DOHH2 (cell line): ENCODE measurements at regions not wholly inside any gene's neighbourhood (a gene's known extent, or its start where the extent isn't known, plus 50 kb on each side); places are given as distances from the start of the nearest gene placed in this dataset.

Experiments
- H3F3A ChIP-seq: fragments of 200-600 bp; sonication (generic), shearing (Covaris generic); 2 replicates; pipeline ENCODE4 v1.6.0; 2016; ENCODE audit warnings: antibody characterized with exemption, mild to moderate bottlenecking; ENCODE audit not compliant: control insufficient read depth, insufficient read depth
- H3K27ac ChIP-seq: fragments of 200-600 bp; sonication (generic); 2 replicates; pipeline ENCODE4 v1.5.1; 2014; ENCODE audit warnings: low read depth, mild to moderate bottlenecking, low read length, moderate library complexity
- H3K27me3 ChIP-seq: fragments of 200-600 bp; sonication (generic); 2 replicates; pipeline ENCODE4 v1.6.1; 2014; ENCODE audit warnings: mild to moderate bottlenecking, low read length, mixed read lengths; ENCODE audit not compliant: control insufficient read depth
- H3K36me3 ChIP-seq: fragments of 200-600 bp; sonication (generic); 2 replicates; pipeline ENCODE4 v1.6.1; 2014; ENCODE audit warnings: mild to moderate bottlenecking, low read length, moderate library complexity, mixed read lengths; ENCODE audit not compliant: control insufficient read depth
- H3K4me1 ChIP-seq: fragments of 200-600 bp; sonication (generic); 2 replicates; pipeline ENCODE4 v1.6.1; 2014; ENCODE audit warnings: mild to moderate bottlenecking, low read length, mixed read lengths; ENCODE audit not compliant: control insufficient read depth
- H3K4me2 ChIP-seq: fragments of 200-600 bp; sonication (generic); 2 replicates; pipeline ENCODE4 v1.6.0; 2014; ENCODE audit warnings: mild to moderate bottlenecking, low read length, moderate library complexity
- H3K4me3 ChIP-seq: fragments of 200-600 bp; sonication (generic); 2 replicates; pipeline ENCODE4 v1.5.1; 2014; ENCODE audit warnings: mild to moderate bottlenecking, low read length, mixed read lengths
- H3K79me2 ChIP-seq: fragments of 200-600 bp; sonication (generic); 2 replicates; pipeline ENCODE4 v1.6.1; 2014; ENCODE audit warnings: mild to moderate bottlenecking, low read length, mixed read lengths; ENCODE audit not compliant: control insufficient read depth
- H3K9me2 ChIP-seq: fragments of 200-600 bp; sonication (generic); replicated peaks from 2 replicates; pipeline ENCODE4 v1.6.1; 2014; ENCODE audit warnings: mild to moderate bottlenecking, low read length, mixed read lengths; ENCODE audit not compliant: control insufficient read depth
- H3K9me3 ChIP-seq: fragments of 200-600 bp; sonication (generic); 2 replicates; pipeline ENCODE4 v1.6.1; 2014; ENCODE audit warnings: antibody characterized with exemption, low read length, mixed read lengths; ENCODE audit not compliant: control insufficient read depth, insufficient read depth
- H4K20me1 ChIP-seq: fragments of 200-600 bp; sonication (generic); 2 replicates; pipeline ENCODE4 v1.6.0; 2014; ENCODE audit warnings: low read depth, mild to moderate bottlenecking, antibody characterized with exemption, low read length, moderate library complexity; ENCODE audit not compliant: control insufficient read depth, insufficient read depth
- EZH2phosphoT487 ChIP-seq: fragments of 200-600 bp; sonication (generic); IDR thresholded peaks from 2 replicates; pipeline ENCODE4 v1.6.1; 2017; ENCODE audit warnings: borderline replicate concordance, mild to moderate bottlenecking, antibody characterized with exemption, low read length, moderate library complexity, mixed read lengths
- TF ChIP-seq, protein P1 (sequence below): fragments of 200-600 bp; sonication (generic); IDR thresholded peaks from one replicate; pipeline ENCODE4 v1.5.1; 2014; ENCODE audit warnings: antibody characterized with exemption, mild to moderate bottlenecking, low read depth, low read length; ENCODE audit not compliant: poor library complexity, severe bottlenecking

GRCh38 chr2:38228753-38229152 lies 148.3 kb downstream of the ATL2 start:
- Histone ChIP-seq H3K27ac (no peak overlapping the region), H3K79me2 (no peaks in the 10 kb centered on the region), H4K20me1 (no peaks in the 10 kb centered on the region), H3K27me3 (peaks cover 23% of the 10 kb centered on the region), H3K4me3 (no peak overlapping the region), H3K9me2 (no peaks in the 10 kb centered on the region), H3F3A (no peaks in the 10 kb centered on the region), H3K9me3 (no peaks in the 10 kb centered on the region), H3K4me1 (no peaks in the 10 kb centered on the region), H3K4me2 (no peak overlapping the region), H3K36me3 (no peaks in the 10 kb centered on the region)
- TF ChIP-seq, protein P1, sequence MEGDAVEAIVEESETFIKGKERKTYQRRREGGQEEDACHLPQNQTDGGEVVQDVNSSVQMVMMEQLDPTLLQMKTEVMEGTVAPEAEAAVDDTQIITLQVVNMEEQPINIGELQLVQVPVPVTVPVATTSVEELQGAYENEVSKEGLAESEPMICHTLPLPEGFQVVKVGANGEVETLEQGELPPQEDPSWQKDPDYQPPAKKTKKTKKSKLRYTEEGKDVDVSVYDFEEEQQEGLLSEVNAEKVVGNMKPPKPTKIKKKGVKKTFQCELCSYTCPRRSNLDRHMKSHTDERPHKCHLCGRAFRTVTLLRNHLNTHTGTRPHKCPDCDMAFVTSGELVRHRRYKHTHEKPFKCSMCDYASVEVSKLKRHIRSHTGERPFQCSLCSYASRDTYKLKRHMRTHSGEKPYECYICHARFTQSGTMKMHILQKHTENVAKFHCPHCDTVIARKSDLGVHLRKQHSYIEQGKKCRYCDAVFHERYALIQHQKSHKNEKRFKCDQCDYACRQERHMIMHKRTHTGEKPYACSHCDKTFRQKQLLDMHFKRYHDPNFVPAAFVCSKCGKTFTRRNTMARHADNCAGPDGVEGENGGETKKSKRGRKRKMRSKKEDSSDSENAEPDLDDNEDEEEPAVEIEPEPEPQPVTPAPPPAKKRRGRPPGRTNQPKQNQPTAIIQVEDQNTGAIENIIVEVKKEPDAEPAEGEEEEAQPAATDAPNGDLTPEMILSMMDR: no peak
- no peak for TF ChIP-seq EZH2phosphoT487

- Histone ChIP-seq H3K4me1 (no peaks in the 10 kb centered on the region), H3K27ac (no peak overlapping the region), H3K36me3 (no peaks in the 10 kb centered on the region), H3K27me3 (peaks cover 21% of the 10 kb centered on the region), H3K79me2 (no peaks in the 10 kb centered on the region), H3K4me2 (no peak overlapping the region), H3K9me2 (no peaks in the 10 kb centered on the region), H4K20me1 (no peaks in the 10 kb centered on the region), H3K4me3 (no peak overlapping the region), H3K9me3 (peaks cover 5% of the 10 kb centered on the region; the same call in 1 of the 2 replicates), H3F3A (no peaks in the 10 kb centered on the region)
- TF ChIP-seq EZH2phosphoT487: no peak
- TF ChIP-seq, protein P1: no peak
These were observed 149.0 kb upstream of the CYP1B1 start for GRCh38 chr2:38224821-38225437.

DNA sequence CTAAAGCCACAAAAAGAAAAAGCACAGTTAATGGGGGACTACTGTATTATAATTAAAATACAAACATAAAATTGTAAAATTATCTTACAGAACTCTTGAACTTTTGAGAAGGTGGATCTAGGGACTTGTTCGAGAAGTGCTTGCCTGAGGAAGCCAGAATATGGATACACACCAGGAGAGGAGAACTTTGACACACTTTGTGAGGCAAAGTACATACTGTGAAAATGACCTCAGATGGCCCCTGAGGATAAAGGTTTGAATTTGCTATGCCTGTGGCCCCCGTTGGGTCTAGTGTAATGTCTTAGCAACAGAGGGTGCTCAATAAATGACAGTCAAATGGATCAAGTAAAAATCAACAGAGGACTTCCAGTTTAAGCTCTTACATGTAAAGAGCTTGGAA lies 148.2 kb upstream of the CYP1B1 start:
- no peaks in the 10 kb centered on the region for H3K9me2 ChIP-seq
- TF ChIP-seq, protein P1: no peak
- TF ChIP-seq EZH2phosphoT487: no peak
- H4K20me1 ChIP-seq: no peaks in the 10 kb centered on the region
- H3K4me1 ChIP-seq: no peaks in the 10 kb centered on the region
- H3K27me3 ChIP-seq: peaks cover 21% of the 10 kb centered on the region
- no peaks in the 10 kb centered on the region for H3K79me2 ChIP-seq
- no peak overlapping the region for H3K4me2 ChIP-seq
- no peak overlapping the region for H3K27ac ChIP-seq
- no peaks in the 10 kb centered on the region for H3F3A ChIP-seq
- H3K9me3 ChIP-seq: peaks cover 5% of the 10 kb centered on the region; the same call in 1 of the 2 replicates
- no peak overlapping the region for H3K4me3 ChIP-seq
- no peaks in the 10 kb centered on the region for H3K36me3 ChIP-seq
